ENCODE measurements at regions not wholly inside any gene's neighbourhood (a gene's known extent, or its start where the extent isn't known, plus 50 kb on each side); places are given as distances from the start of the nearest gene placed in this dataset.

DNA sequence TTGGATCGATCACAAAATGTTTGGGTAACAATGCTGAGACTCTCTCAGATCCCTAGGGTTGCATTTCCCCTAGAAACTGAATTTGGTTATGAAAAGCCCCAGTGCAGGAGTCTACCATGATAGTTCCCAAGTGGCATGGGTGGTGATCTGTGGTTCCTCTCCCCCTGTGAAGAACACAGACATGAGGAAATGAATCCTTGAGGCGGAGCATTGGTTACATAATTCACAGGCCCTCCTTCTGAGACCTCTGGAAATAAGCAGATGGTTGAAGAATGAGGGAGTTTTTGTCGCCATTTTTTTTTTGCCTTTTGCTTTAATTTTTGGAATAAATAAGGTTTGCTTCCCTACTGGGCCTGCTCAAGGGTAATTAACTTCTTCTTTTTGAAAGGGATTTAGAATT is 597.0 kb upstream of the RBFOX1 start:
- DNase-seq (ENCODE audit: low spot score) (no peak), ATAC-seq (no peak)
- Histone ChIP-seq H3K4me3 (no peak overlapping the region), H3K79me2 (replicated peaks; ENCODE audit: insufficient read depth) (no peaks in the 10 kb centered on the region), H3K27ac (ENCODE audit: low read depth) (no peak overlapping the region), H3K4me1 (ENCODE audit: insufficient read depth) (no peaks in the 10 kb centered on the region), H4K20me1 (replicated peaks; ENCODE audit: insufficient read depth) (no peaks in the 10 kb centered on the region), H3K36me3 (ENCODE audit: insufficient read depth) (0 out of 2 replicates have a peak, but pooled peaks cover under 1% of the 10 kb centered on the region), H3F3A (replicated peaks; ENCODE audit: low read depth) (no peaks in the 10 kb centered on the region), H3K9me2 (ENCODE audit: insufficient read depth) (no peaks in the 10 kb centered on the region), H3K4me2 (no peak overlapping the region), H2AFZ (no peak overlapping the region), H3K27me3 (ENCODE audit: insufficient read depth) (no peaks in the 10 kb centered on the region)
- H3K9me3 Mint-ChIP-seq: peaks cover 61% of the 10 kb centered on the region
- peaks cover 6% of the 10 kb centered on the region; the same call in 1 of the 3 replicates for H3K36me3 Mint-ChIP-seq (ENCODE audit: low read depth)
- no peak overlapping the region for H3K27ac Mint-ChIP-seq
- TF ChIP-seq EZH2 (IDR thresholded peaks at IDR 0.05; ENCODE audit: low read depth, unreplicated experiment) (no peak), POLR2AphosphoS5 (IDR thresholded peaks at IDR 0.05; ENCODE audit: low read depth) (no peak), STAT1 (IDR thresholded peaks at IDR 0.05; ENCODE audit: unreplicated experiment) (no peak), EZH2phosphoT487 (IDR thresholded peaks at IDR 0.05; ENCODE audit: unreplicated experiment) (no peak), CREB1 (CRISPR knock-in tag; IDR thresholded peaks at IDR 0.05; ENCODE audit: low read depth) (no peak)
- TF ChIP-seq, protein P1, sequence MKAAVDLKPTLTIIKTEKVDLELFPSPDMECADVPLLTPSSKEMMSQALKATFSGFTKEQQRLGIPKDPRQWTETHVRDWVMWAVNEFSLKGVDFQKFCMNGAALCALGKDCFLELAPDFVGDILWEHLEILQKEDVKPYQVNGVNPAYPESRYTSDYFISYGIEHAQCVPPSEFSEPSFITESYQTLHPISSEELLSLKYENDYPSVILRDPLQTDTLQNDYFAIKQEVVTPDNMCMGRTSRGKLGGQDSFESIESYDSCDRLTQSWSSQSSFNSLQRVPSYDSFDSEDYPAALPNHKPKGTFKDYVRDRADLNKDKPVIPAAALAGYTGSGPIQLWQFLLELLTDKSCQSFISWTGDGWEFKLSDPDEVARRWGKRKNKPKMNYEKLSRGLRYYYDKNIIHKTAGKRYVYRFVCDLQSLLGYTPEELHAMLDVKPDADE (IDR thresholded peaks at IDR 0.05): no peak
- TF ChIP-seq, protein P2, sequence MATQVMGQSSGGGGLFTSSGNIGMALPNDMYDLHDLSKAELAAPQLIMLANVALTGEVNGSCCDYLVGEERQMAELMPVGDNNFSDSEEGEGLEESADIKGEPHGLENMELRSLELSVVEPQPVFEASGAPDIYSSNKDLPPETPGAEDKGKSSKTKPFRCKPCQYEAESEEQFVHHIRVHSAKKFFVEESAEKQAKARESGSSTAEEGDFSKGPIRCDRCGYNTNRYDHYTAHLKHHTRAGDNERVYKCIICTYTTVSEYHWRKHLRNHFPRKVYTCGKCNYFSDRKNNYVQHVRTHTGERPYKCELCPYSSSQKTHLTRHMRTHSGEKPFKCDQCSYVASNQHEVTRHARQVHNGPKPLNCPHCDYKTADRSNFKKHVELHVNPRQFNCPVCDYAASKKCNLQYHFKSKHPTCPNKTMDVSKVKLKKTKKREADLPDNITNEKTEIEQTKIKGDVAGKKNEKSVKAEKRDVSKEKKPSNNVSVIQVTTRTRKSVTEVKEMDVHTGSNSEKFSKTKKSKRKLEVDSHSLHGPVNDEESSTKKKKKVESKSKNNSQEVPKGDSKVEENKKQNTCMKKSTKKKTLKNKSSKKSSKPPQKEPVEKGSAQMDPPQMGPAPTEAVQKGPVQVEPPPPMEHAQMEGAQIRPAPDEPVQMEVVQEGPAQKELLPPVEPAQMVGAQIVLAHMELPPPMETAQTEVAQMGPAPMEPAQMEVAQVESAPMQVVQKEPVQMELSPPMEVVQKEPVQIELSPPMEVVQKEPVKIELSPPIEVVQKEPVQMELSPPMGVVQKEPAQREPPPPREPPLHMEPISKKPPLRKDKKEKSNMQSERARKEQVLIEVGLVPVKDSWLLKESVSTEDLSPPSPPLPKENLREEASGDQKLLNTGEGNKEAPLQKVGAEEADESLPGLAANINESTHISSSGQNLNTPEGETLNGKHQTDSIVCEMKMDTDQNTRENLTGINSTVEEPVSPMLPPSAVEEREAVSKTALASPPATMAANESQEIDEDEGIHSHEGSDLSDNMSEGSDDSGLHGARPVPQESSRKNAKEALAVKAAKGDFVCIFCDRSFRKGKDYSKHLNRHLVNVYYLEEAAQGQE (IDR thresholded peaks at IDR 0.05; ENCODE audit: unreplicated experiment): no peak
- TF ChIP-seq, protein P3, sequence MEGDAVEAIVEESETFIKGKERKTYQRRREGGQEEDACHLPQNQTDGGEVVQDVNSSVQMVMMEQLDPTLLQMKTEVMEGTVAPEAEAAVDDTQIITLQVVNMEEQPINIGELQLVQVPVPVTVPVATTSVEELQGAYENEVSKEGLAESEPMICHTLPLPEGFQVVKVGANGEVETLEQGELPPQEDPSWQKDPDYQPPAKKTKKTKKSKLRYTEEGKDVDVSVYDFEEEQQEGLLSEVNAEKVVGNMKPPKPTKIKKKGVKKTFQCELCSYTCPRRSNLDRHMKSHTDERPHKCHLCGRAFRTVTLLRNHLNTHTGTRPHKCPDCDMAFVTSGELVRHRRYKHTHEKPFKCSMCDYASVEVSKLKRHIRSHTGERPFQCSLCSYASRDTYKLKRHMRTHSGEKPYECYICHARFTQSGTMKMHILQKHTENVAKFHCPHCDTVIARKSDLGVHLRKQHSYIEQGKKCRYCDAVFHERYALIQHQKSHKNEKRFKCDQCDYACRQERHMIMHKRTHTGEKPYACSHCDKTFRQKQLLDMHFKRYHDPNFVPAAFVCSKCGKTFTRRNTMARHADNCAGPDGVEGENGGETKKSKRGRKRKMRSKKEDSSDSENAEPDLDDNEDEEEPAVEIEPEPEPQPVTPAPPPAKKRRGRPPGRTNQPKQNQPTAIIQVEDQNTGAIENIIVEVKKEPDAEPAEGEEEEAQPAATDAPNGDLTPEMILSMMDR (conservative IDR thresholded peaks at IDR 0.05; ENCODE audit: low read depth in 2 of 2): no peak
- TF ChIP-seq, protein P4, sequence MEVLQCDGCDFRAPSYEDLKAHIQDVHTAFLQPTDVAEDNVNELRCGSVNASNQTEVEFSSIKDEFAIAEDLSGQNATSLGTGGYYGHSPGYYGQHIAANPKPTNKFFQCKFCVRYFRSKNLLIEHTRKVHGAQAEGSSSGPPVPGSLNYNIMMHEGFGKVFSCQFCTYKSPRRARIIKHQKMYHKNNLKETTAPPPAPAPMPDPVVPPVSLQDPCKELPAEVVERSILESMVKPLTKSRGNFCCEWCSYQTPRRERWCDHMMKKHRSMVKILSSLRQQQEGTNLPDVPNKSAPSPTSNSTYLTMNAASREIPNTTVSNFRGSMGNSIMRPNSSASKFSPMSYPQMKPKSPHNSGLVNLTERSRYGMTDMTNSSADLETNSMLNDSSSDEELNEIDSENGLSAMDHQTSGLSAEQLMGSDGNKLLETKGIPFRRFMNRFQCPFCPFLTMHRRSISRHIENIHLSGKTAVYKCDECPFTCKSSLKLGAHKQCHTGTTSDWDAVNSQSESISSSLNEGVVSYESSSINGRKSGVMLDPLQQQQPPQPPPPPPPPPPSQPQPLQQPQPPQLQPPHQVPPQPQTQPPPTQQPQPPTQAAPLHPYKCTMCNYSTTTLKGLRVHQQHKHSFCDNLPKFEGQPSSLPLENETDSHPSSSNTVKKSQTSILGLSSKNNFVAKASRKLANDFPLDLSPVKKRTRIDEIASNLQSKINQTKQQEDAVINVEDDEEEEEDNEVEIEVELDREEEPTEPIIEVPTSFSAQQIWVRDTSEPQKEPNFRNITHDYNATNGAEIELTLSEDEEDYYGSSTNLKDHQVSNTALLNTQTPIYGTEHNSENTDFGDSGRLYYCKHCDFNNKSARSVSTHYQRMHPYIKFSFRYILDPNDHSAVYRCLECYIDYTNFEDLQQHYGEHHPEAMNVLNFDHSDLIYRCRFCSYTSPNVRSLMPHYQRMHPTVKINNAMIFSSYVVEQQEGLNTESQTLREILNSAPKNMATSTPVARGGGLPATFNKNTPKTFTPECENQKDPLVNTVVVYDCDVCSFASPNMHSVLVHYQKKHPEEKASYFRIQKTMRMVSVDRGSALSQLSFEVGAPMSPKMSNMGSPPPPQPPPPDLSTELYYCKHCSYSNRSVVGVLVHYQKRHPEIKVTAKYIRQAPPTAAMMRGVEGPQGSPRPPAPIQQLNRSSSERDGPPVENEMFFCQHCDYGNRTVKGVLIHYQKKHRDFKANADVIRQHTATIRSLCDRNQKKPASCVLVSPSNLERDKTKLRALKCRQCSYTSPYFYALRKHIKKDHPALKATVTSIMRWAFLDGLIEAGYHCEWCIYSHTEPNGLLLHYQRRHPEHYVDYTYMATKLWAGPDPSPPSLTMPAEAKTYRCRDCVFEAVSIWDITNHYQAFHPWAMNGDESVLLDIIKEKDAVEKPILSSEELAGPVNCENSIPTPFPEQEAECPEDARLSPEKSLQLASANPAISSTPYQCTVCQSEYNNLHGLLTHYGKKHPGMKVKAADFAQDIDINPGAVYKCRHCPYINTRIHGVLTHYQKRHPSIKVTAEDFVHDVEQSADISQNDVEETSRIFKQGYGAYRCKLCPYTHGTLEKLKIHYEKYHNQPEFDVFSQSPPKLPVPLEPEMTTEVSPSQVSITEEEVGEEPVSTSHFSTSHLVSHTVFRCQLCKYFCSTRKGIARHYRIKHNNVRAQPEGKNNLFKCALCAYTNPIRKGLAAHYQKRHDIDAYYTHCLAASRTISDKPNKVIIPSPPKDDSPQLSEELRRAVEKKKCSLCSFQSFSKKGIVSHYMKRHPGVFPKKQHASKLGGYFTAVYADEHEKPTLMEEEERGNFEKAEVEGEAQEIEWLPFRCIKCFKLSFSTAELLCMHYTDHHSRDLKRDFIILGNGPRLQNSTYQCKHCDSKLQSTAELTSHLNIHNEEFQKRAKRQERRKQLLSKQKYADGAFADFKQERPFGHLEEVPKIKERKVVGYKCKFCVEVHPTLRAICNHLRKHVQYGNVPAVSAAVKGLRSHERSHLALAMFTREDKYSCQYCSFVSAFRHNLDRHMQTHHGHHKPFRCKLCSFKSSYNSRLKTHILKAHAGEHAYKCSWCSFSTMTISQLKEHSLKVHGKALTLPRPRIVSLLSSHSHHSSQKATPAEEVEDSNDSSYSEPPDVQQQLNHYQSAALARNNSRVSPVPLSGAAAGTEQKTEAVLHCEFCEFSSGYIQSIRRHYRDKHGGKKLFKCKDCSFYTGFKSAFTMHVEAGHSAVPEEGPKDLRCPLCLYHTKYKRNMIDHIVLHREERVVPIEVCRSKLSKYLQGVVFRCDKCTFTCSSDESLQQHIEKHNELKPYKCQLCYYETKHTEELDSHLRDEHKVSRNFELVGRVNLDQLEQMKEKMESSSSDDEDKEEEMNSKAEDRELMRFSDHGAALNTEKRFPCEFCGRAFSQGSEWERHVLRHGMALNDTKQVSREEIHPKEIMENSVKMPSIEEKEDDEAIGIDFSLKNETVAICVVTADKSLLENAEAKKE (CRISPR knock-in tag; IDR thresholded peaks at IDR 0.05): no peak
- no peaks in the 10 kb centered on the region for H3K27me3 Mint-ChIP-seq (ENCODE audit: insufficient read depth, low read depth, poor library complexity)
- H3K4me1 Mint-ChIP-seq: peaks cover 5% of the 10 kb centered on the region; the same call in 2 of the 3 replicates
- H3K4me3 Mint-ChIP-seq: no peak overlapping the region
